ENCODE measurements at regions not wholly inside any gene's neighbourhood (a gene's known extent, or its start where the extent isn't known, plus 50 kb on each side); places are given as distances from the start of the nearest gene placed in this dataset.

DNA sequence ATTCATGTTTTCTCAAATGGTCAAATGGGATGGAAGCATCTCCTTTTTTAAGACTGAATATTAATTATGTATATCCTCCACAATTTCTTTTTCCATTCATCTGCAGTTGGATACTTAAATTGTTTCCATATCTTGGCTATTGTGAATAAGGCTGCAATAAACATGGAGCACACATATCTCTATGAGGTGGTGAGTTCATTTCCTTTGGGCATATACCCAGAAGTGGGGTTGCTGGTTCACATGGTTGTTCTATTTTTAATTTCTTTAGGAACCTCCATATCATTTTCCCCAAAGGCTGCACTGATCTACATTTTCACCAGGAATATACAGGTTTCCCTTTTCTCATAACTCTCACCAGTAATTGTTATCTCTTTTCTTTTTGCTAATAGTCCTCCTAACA is 566.3 kb downstream of the KCTD12 start:
- H3K36me3 ChIP-seq: no peaks in the 10 kb centered on the region
- H3K4me1 ChIP-seq: no peaks in the 10 kb centered on the region
- no peak overlapping the region for H3K4me3 ChIP-seq
- ATAC-seq (ENCODE audit: low FRiP score in 2 of 2) (no peak), DNase-seq (no peak)
- no peak for TF ChIP-seq POLR2A (IDR thresholded peaks at IDR 0.05)
- TF ChIP-seq EP300 (IDR thresholded peaks at IDR 0.05): no peak
- no peak for TF ChIP-seq POLR2AphosphoS5 (IDR thresholded peaks at IDR 0.05)
- TF ChIP-seq CTCF (IDR thresholded peaks at IDR 0.05): no peak
- no peak overlapping the region for H3K27ac ChIP-seq
- H3K27me3 ChIP-seq: no peaks in the 10 kb centered on the region
- H3K9me3 ChIP-seq: no peaks in the 10 kb centered on the region

DNA sequence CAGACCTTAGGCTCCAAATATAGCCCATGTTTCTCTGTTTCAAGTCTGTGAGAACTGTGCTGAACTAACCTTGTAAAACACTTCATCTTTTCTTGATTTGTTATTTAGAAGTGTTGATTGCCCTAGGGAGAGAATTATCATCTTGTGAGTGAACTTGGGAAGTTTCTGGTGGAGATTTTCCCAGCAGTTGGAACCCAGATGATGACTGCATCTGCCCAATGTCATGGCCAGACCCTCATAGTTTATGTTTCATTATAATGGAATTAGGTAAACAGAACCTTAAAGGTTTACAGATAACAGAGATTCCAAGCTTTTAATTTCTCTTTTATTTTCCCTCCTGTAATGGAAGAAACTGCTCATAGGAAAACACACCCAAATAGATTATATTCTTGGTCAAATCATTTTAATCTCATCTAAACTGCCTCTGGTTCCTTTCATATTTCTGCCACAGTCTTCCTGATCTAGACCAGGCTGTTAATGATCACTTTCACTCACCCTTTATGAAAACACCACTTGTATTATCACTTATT is 569.1 kb downstream of the KCTD12 start:
- no peaks in the 10 kb centered on the region for H3K36me3 ChIP-seq
- H3K27ac ChIP-seq: no peak overlapping the region
- no peaks in the 10 kb centered on the region for H3K4me1 ChIP-seq
- DNase-seq (no peak), ATAC-seq (ENCODE audit: low FRiP score in 2 of 2) (no peak)
- no peak for TF ChIP-seq CTCF (IDR thresholded peaks at IDR 0.05)
- no peak for TF ChIP-seq POLR2A (IDR thresholded peaks at IDR 0.05)
- TF ChIP-seq POLR2AphosphoS5 (IDR thresholded peaks at IDR 0.05): no peak
- TF ChIP-seq EP300 (IDR thresholded peaks at IDR 0.05): no peak
- no peak overlapping the region for H3K4me3 ChIP-seq
- H3K9me3 ChIP-seq: no peaks in the 10 kb centered on the region
- H3K27me3 ChIP-seq: no peaks in the 10 kb centered on the region

DNA sequence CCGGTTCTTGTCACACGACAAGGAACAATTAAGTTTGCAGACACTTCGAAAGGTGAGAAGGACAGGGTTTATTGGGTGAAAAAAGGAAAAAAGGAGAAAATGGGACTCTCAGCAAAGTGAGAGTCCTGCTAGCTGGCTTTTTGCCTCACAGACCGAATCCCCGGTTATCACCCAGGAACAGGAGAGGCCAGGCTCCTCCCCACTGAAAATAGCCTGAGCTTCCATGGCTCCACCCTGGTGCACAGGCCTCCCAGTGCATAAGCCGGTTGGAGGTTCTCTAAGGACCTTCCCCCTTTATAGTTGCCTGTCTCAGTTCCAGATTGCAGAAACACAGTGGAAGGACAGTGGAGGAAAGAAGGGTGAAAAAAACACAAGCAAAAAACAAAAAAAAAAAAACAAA is 571.7 kb downstream of the KCTD12 start:
- Histone ChIP-seq H3K27ac (no peak overlapping the region), H3K4me3 (no peak overlapping the region), H3K36me3 (no peaks in the 10 kb centered on the region), H3K27me3 (no peaks in the 10 kb centered on the region), H3K4me1 (no peaks in the 10 kb centered on the region), H3K9me3 (no peaks in the 10 kb centered on the region)
- ATAC-seq (ENCODE audit: low FRiP score in 2 of 2): no peak
- WGBS, 2 donors: 69 to 70% methylated on average over 6 of the region's 6 CpGs
- TF ChIP-seq CTCF (IDR thresholded peaks at IDR 0.05) (no peak), POLR2A (IDR thresholded peaks at IDR 0.05) (no peak), POLR2AphosphoS5 (IDR thresholded peaks at IDR 0.05) (no peak), EP300 (IDR thresholded peaks at IDR 0.05) (no peak)
- DNase-seq: no peak

DNA sequence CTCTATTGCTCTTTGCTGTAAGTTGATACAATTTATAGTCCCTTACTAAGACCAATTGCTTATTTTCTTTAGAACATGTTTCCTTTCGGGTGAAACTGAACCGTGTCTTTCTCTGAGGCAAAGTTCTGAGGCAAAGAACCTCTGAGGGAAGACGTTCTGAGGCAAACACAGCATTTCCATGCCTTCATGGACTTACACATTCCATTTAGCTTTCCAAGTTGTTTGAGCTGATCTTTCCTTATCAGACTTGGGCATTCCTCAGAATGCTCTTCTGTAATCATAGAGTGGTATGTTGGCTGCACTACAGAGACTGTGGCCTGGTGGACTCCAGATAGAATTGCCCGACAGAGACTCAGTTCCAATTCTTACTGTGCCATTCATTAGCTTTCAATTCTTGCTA is 579.1 kb downstream of the KCTD12 start:
- 46 to 50% methylated on average over 4 of the region's 4 CpGs for WGBS, 2 donors
- Histone ChIP-seq H3K27me3 (no peaks in the 10 kb centered on the region), H3K27ac (no peak overlapping the region), H3K4me3 (no peak overlapping the region), H3K4me1 (peaks cover 0 to 7% (median 0%) of the 10 kb centered on the region in 4 donors), H3K9me3 (no peaks in the 10 kb centered on the region), H3K36me3 (no peaks in the 10 kb centered on the region)
- ATAC-seq (ENCODE audit: low FRiP score in 2 of 2) (peak; percentile 52 to 79), DNase-seq (peak in 1 of 2 donors; percentile 21)
- TF ChIP-seq CTCF (IDR thresholded peaks at IDR 0.05) (peak in 1 of 6 experiments; percentile 43), POLR2A (IDR thresholded peaks at IDR 0.05) (no peak)

- TF ChIP-seq CTCF (IDR thresholded peaks at IDR 0.05) (no peak), EP300 (IDR thresholded peaks at IDR 0.05) (no peak), POLR2AphosphoS5 (IDR thresholded peaks at IDR 0.05) (no peak), POLR2A (IDR thresholded peaks at IDR 0.05) (no peak)
- no peaks in the 10 kb centered on the region for H3K27me3 ChIP-seq
- H3K4me3 ChIP-seq: no peak overlapping the region
- H3K27ac ChIP-seq: no peak overlapping the region
- ATAC-seq (ENCODE audit: low FRiP score in 2 of 2): no peak
- no peak for DNase-seq
- no peaks in the 10 kb centered on the region for H3K36me3 ChIP-seq
- H3K9me3 ChIP-seq: no peaks in the 10 kb centered on the region
- no peaks in the 10 kb centered on the region for H3K4me1 ChIP-seq
- 75 to 76% methylated on average over 4 of the region's 4 CpGs for WGBS, 2 donors
These were observed 585.5 kb downstream of the KCTD12 start for GRCh38 chr13:76300688-76301087.

Measured in upper lobe of left lung (tissue), 6 donors.